Thoracic aorta (tissue), 2 donors: ENCODE measurements at regions not wholly inside any gene's neighbourhood (a gene's known extent, or its start where the extent isn't known, plus 50 kb on each side); places are given as distances from the start of the nearest gene placed in this dataset.

ENCODE experiments used
- ATAC-seq: fragments of 150-250 bp; one replicate; pipeline ENCODE4 v1.8.0; 2017; ENCODE audit warnings: low read depth; ENCODE audit not compliant: insufficient number of reproducible peaks, low FRiP score
- DNase-seq: peaks from one replicate; pipeline ENCODE4 v3.0.0-alpha.2; 2020; ENCODE audit warnings: low spot score
- H3K27ac ChIP-seq, 2 donors: fragments of 200-600 bp; sonication (generic); 1 replicate in 1 of 2; 2 replicates in 1 of 2; pipeline ENCODE4 v1.5.1; 2016; ENCODE audit warnings: mild to moderate bottlenecking in 2 of 2, moderate library complexity in 2 of 2
- H3K27me3 ChIP-seq: fragments of 200-600 bp; sonication (generic); replicated peaks from 2 replicates; pipeline ENCODE4 v1.6.0; 2016; ENCODE audit warnings: mild to moderate bottlenecking; ENCODE audit not compliant: insufficient read depth
- H3K36me3 ChIP-seq: fragments of 200-600 bp; sonication (generic); one replicate; pipeline ENCODE4 v1.5.1; 2016
- H3K4me1 ChIP-seq, 2 donors: fragments of 200-600 bp; sonication (generic); 1 replicate in 1 of 2; 2 replicates in 1 of 2; pipeline versions ENCODE4 v1.5.1 to v1.6.0; 2016; ENCODE audit warnings: low read depth in 2 of 2, mild to moderate bottlenecking in 1 of 2; ENCODE audit not compliant: control insufficient read depth in 1 of 2
- H3K4me3 ChIP-seq: fragments of 200-600 bp; sonication (generic); 2 replicates; pipeline ENCODE4 v1.5.1; 2016; ENCODE audit warnings: mild to moderate bottlenecking
- H3K9me3 ChIP-seq: fragments of 200-600 bp; sonication (generic); 2 replicates; pipeline ENCODE4 v1.5.1; 2016
- CTCF ChIP-seq: fragments of 200-600 bp; sonication (generic); IDR thresholded peaks from one replicate; pipeline ENCODE4 v1.5.1; 2019; ENCODE audit warnings: antibody characterized with exemption

DNA sequence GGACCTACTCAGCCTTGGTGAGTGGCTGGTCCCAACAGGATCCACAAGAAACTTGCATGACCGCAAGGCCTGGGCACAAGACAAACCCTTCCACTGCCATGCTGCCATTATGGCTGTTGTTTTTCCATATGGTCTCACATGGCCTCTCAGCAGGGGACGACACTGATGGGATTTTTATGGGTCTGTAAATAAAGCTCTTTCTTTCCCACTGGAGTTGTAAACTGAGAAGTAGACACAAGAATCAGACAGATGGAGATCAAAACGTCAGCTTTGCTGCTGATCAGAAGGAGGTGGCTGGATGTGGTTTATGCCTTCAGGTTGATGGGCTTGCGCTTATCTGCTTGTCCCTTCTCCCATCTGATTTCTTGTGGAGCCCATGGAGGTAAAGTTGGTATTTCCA, 138.1 kb upstream of the KCNJ6 start:
- no peak for TF ChIP-seq CTCF
- no peak overlapping the region for H3K27ac ChIP-seq
- ATAC-seq: no peak
- no peak overlapping the region for H3K4me3 ChIP-seq
- no peaks in the 10 kb centered on the region for H3K36me3 ChIP-seq
- no peaks in the 10 kb centered on the region for H3K4me1 ChIP-seq
- no peaks in the 10 kb centered on the region for H3K27me3 ChIP-seq
- H3K9me3 ChIP-seq: no peaks in the 10 kb centered on the region
- no peak for DNase-seq

DNA sequence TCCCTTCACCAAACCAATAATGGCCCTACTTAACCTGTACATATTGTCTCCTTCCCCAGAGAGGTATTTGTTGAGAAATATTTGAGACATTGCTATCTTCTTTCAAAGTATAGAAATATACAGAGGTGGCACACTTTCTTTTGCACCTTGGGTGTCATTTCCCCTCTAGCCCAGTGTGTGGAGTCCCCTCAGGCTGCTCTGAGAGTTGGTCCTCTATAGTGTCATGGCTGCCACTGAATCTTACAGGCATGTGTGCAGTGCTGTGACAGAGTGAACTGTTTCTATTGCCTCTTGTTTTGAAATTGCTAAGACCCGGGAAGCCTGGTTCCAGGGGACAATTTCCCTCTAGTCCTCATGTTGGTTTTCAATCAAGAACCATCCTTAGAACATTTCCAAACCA, 140.2 kb upstream of the KCNJ6 start:
- no peak for TF ChIP-seq CTCF
- no peak overlapping the region for H3K27ac ChIP-seq
- no peak for ATAC-seq
- no peak overlapping the region for H3K4me3 ChIP-seq
- no peaks in the 10 kb centered on the region for H3K9me3 ChIP-seq
- DNase-seq: no peak
- H3K27me3 ChIP-seq: no peaks in the 10 kb centered on the region
- no peaks in the 10 kb centered on the region for H3K4me1 ChIP-seq
- H3K36me3 ChIP-seq: no peaks in the 10 kb centered on the region

- H3K27me3 ChIP-seq: no peaks in the 10 kb centered on the region
- no peak for DNase-seq
- no peaks in the 10 kb centered on the region for H3K4me1 ChIP-seq
- no peak overlapping the region for H3K27ac ChIP-seq
- H3K36me3 ChIP-seq: no peaks in the 10 kb centered on the region
- TF ChIP-seq CTCF: no peak
- no peak for ATAC-seq
- no peaks in the 10 kb centered on the region for H3K9me3 ChIP-seq
- no peak overlapping the region for H3K4me3 ChIP-seq
Measured at GRCh38 chr21:38057626-38058025, 141.4 kb upstream of the KCNJ6 start.

GRCh38 chr21:38060533-38060932, 144.3 kb upstream of the KCNJ6 start:
- no peaks in the 10 kb centered on the region for H3K36me3 ChIP-seq
- no peak for DNase-seq

DNA sequence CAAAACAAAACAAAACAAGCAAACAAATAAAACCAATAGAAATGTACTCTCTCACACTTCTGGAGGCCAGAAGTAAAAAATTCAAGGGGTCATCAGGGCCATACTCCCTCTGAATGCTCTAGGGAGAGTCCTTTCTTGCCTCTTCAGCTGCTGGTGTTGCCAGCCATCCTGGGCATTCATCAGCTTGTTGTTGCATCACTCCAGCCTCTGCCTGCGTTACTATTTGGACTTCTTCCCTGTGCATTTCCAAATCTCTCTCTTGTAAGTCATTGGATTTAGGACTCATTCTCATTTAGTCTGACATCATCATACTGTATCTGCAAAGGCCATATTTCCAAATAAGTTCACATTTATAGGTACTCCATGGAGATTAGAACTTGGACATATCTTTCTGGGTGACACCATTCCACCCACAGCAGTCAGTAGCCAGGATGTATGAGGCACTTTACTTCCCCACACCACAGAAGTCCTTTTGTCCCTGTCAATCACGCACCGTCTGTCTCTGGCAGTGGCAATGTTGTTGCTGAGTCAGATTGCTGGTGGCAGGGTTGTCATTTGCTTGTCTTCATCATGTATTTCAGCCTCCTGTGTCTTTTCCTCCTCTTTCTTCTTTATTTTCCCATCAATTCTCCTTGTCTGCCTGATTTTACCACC, 151.0 kb upstream of the KCNJ6 start:
- no peaks in the 10 kb centered on the region for H3K36me3 ChIP-seq
- no peak overlapping the region for H3K27ac ChIP-seq
- ATAC-seq: no peak
- no peaks in the 10 kb centered on the region for H3K9me3 ChIP-seq
- no peak overlapping the region for H3K4me3 ChIP-seq
- no peak for DNase-seq
- TF ChIP-seq CTCF: no peak
- no peaks in the 10 kb centered on the region for H3K27me3 ChIP-seq
- no peaks in the 10 kb centered on the region for H3K4me1 ChIP-seq

More at GRCh38 chr21:38060533-38060932, 144.3 kb upstream of the KCNJ6 start:
- TF ChIP-seq CTCF: no peak
- Histone ChIP-seq H3K4me3 (no peak overlapping the region), H3K9me3 (no peaks in the 10 kb centered on the region), H3K27me3 (no peaks in the 10 kb centered on the region), H3K4me1 (no peaks in the 10 kb centered on the region), H3K27ac (no peak overlapping the region)
- no peak for ATAC-seq
